Lung (tissue), 11 donors: ENCODE measurements at regions not wholly inside any gene's neighbourhood (a gene's known extent, or its start where the extent isn't known, plus 50 kb on each side); places are given as distances from the start of the nearest gene placed in this dataset.

Experiments used
- ATAC-seq: fragments of 200-7000 bp; cut with Tn5 transposase; one replicate; pipeline ENCODE4 v1.9.1; 2020; ENCODE audit warnings: moderate number of reproducible peaks; ENCODE audit not compliant: insufficient read depth, low FRiP score
- DNase-seq, 3 donors: peaks; one replicate each; pipeline ENCODE4 v3.0.0-alpha.2; 2013 to 2017
- H3K27ac ChIP-seq, 2 donors: one replicate each; pipeline ENCODE4 v1.5.1; 2013; ENCODE audit warnings: mild to moderate bottlenecking in 2 of 2, moderate library complexity in 2 of 2, control low read depth in 1 of 2, inconsistent platforms in 1 of 2, low read depth in 1 of 2, low read length in 1 of 2
- H3K27me3 ChIP-seq, 3 donors: one replicate each; pipeline ENCODE4 v1.5.1; 2013; ENCODE audit warnings: low read length in 2 of 3; ENCODE audit not compliant: control insufficient read depth in 3 of 3, insufficient read depth in 3 of 3
- H3K36me3 ChIP-seq, 4 donors: one replicate each; pipeline ENCODE4 v1.5.1; 2013; ENCODE audit warnings: low read length in 4 of 4, mild to moderate bottlenecking in 1 of 4, moderate library complexity in 1 of 4; ENCODE audit not compliant: control insufficient read depth in 4 of 4, insufficient read depth in 4 of 4
- H3K4me1 ChIP-seq, 5 donors: one replicate each; pipeline ENCODE4 v1.5.1; 2013; ENCODE audit warnings: low read length in 5 of 5, mild to moderate bottlenecking in 2 of 5, moderate library complexity in 1 of 5; ENCODE audit not compliant: control insufficient read depth in 5 of 5, insufficient read depth in 5 of 5
- H3K4me3 ChIP-seq: one replicate; pipeline ENCODE4 v1.5.1; 2013; ENCODE audit warnings: mild to moderate bottlenecking, control low read depth, moderate library complexity
- H3K9ac ChIP-seq, 2 donors: one replicate each; pipeline ENCODE4 v1.5.1; 2013; ENCODE audit warnings: low read length in 2 of 2, control low read depth in 1 of 2; ENCODE audit not compliant: insufficient read depth in 1 of 2
- H3K9me3 ChIP-seq, 4 donors: one replicate each; pipeline ENCODE4 v1.5.1; 2013; ENCODE audit warnings: low read length in 3 of 4, mild to moderate bottlenecking in 1 of 4, moderate library complexity in 1 of 4; ENCODE audit not compliant: control insufficient read depth in 4 of 4, insufficient read depth in 3 of 4
- WGBS, 2 donors: extraction: QIAGEN DNeasy Blood & Tissue Kit; methylation state at CpG; one replicate each; pipeline ENCODE4 v1.1.7; 2013; 5-methylcytosine and 5-hydroxymethylcytosine counted together
- TF ChIP-seq, protein P1 (sequence below): IDR thresholded peaks from 2 replicates; pipeline ENCODE4 v1.5.1; 2012; ENCODE audit warnings: mild to moderate bottlenecking; ENCODE audit errors: control extremely low read depth, extremely low read depth
- donor health status: control.
- donor health status: control.
- donor health status: Bipolar disorder and iron deficiency.
- donor health status: healthy.
- donor health status: DM: yes; HTN: yes; CAD: no.

DNA sequence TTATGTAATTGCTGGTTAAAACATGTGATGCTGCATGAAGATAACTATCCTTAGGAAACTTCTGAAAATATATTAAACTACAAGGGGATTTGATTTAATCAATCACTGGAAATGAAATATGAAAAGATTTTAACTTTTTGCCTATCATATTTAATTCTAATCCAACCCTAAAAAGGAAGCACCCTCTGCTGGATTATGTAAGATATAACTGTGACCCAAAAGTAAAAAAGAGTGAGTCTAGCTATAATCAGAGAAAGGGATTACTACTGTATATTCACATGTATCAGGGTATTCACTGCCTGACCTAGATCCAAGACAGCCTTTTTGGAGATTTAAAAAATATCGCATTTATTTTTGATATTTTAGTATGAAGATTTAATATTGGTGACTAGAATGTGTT is 295.5 kb downstream of the MDFIC start:
- TF ChIP-seq, protein P1, sequence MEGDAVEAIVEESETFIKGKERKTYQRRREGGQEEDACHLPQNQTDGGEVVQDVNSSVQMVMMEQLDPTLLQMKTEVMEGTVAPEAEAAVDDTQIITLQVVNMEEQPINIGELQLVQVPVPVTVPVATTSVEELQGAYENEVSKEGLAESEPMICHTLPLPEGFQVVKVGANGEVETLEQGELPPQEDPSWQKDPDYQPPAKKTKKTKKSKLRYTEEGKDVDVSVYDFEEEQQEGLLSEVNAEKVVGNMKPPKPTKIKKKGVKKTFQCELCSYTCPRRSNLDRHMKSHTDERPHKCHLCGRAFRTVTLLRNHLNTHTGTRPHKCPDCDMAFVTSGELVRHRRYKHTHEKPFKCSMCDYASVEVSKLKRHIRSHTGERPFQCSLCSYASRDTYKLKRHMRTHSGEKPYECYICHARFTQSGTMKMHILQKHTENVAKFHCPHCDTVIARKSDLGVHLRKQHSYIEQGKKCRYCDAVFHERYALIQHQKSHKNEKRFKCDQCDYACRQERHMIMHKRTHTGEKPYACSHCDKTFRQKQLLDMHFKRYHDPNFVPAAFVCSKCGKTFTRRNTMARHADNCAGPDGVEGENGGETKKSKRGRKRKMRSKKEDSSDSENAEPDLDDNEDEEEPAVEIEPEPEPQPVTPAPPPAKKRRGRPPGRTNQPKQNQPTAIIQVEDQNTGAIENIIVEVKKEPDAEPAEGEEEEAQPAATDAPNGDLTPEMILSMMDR: peak; percentile 17
- Histone ChIP-seq H3K9me3 (no peaks in the 10 kb centered on the region), H3K27ac (no peak overlapping the region), H3K27me3 (no peaks in the 10 kb centered on the region), H3K4me3 (no peak overlapping the region), H3K4me1 (peaks cover 0 to 15% (median 0%) of the 10 kb centered on the region in 5 donors), H3K9ac (no peak overlapping the region), H3K36me3 (no peaks in the 10 kb centered on the region)
- DNase-seq (peak in 1 of 3 donors; percentile 34), ATAC-seq (no peak)
- 76 to 93% methylated on average over 1 of the region's 1 CpG for WGBS, 2 donors

DNA sequence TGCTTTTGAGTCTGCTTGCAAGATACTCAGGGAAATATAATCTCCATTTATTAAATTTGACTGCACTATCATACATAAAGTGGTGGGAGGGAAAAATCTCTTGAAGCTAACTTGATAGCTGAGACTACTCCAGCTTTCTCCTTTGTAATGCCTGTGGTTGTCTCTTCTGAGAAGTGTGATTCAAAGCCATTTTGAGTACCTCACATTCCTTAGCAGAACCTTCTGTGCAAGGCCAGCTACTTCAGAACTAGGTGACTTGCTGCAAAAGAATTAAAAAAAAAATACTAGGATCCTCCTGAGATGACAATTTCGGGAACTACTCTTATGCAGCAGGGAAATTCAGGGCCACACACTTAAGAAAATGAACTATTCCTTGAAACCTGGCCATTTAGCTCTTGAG is 294.8 kb downstream of the MDFIC start:
- WGBS, 2 donors: 73 to 90% methylated on average over 1 of the region's 1 CpG

DNA sequence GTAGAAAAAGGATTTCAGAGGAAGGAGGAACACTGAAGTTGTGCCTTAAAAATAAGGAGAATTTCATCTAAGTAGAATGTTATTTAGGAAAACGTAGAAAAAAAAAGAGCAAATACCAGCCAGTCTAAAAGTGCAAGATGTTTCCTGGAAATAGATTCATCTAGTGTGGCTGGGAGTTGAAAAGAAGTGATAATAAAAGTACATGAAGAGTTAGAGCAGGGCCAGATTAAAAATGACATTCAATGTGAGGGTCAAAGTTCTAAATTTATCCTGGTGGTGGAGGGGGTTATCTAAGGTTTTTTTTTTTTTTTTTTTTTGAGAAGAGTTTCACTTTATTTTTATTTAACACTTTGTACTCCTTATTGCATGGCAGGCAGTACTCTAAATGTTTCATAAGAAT is 289.3 kb downstream of the MDFIC start:
- Histone ChIP-seq H3K4me3 (no peak overlapping the region), H3K36me3 (no peaks in the 10 kb centered on the region), H3K9me3 (peaks cover 0 to 6% (median 3%) of the 10 kb centered on the region in 4 donors), H3K27me3 (no peaks in the 10 kb centered on the region), H3K9ac (no peak overlapping the region), H3K27ac (no peak overlapping the region), H3K4me1 (peaks cover 0 to 5% (median 0%) of the 10 kb centered on the region in 5 donors)
- DNase-seq: no peak
- TF ChIP-seq, protein P1: no peak
- ATAC-seq: no peak
- 75 to 89% methylated on average over 1 of the region's 1 CpG for WGBS, 2 donors

More for the DNA sequence above, 294.8 kb downstream of the MDFIC start:
- Histone ChIP-seq H3K27ac (no peak overlapping the region), H3K9me3 (no peaks in the 10 kb centered on the region), H3K36me3 (no peaks in the 10 kb centered on the region), H3K4me3 (no peak overlapping the region), H3K4me1 (peaks cover 0 to 15% (median 0%) of the 10 kb centered on the region in 5 donors), H3K27me3 (no peaks in the 10 kb centered on the region), H3K9ac (no peak overlapping the region)
- TF ChIP-seq, protein P1: no peak
- DNase-seq (no peak), ATAC-seq (peak; percentile 88)

DNA sequence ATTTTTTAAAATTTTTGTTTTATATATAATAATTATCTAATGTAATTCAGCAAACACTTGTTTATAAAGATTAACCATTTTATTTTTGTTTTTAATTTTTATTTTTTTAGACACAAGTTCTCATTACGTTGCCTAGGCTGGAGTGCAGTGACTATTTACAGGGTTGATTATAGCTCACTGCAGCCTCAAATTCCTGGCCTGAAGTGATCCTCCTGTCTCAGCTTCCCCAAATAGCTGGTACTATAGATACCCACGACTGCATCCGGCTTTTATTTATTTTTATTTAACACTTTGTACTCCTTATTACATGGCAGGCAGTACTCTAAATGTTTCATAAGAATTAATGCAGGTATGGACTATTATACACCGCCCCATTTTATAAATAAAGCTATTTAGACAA is 288.7 kb downstream of the MDFIC start:
- Histone ChIP-seq H3K4me1 (no peaks in the 10 kb centered on the region), H3K27ac (no peak overlapping the region), H3K27me3 (no peaks in the 10 kb centered on the region), H3K9ac (no peak overlapping the region), H3K4me3 (no peak overlapping the region), H3K9me3 (peaks cover 0 to 8% (median 3%) of the 10 kb centered on the region in 4 donors), H3K36me3 (no peaks in the 10 kb centered on the region)
- 73 to 80% methylated on average over 4 of the region's 4 CpGs for WGBS, 2 donors
- ATAC-seq (no peak), DNase-seq (no peak)
- TF ChIP-seq, protein P1: no peak
